K562 (cell line): ENCODE measurements at regions not wholly inside any gene's neighbourhood (a gene's known extent, or its start where the extent isn't known, plus 50 kb on each side); places are given as distances from the start of the nearest gene placed in this dataset.

ENCODE experiments used
- ATF3 ChIP-seq, 2 experiments: fragments of 450-650 bp in 1 of 2; sonication (generic) in 1 of 2; formaldehyde crosslinking in 1 of 2; IDR thresholded peaks in 1 of 2; conservative IDR thresholded peaks in 1 of 2; 2 replicates each; pipeline versions ENCODE4 v1.6.1 to v1.8.1; 2016 to 2023; ENCODE audit warnings: mild to moderate bottlenecking in 2 of 2, moderate library complexity in 2 of 2, inconsistent platforms in 1 of 2, missing genetic modification reagents in 1 of 2
- CTCF ChIP-seq, 3 experiments: IDR thresholded peaks in 2 of 3; conservative IDR thresholded peaks in 1 of 3; 2 replicates each; pipeline ENCODE4 v1.5.1; 2011 to 2012; ENCODE audit warnings: low read length in 3 of 3, mild to moderate bottlenecking in 3 of 3, control low read depth in 2 of 3, improper control_type of control experiment in 1 of 3, inconsistent platforms in 1 of 3, low read depth in 1 of 3, mixed read lengths in 1 of 3, moderate library complexity in 1 of 3; ENCODE audit not compliant: insufficient read depth in 2 of 3
- EP300 ChIP-seq: IDR thresholded peaks from 2 replicates; pipeline ENCODE4 v1.6.1; 2012; ENCODE audit warnings: low read length, improper control_type of control experiment
- SREBF1 ChIP-seq: fragments of 150-350 bp; IDR thresholded peaks from 2 replicates; pipeline ENCODE4 v1.6.1; 2014; ENCODE audit warnings: antibody characterized with exemption, low read depth, low read length, borderline replicate concordance
- TF ChIP-seq, protein P1 (sequence below): sonication (generic); formaldehyde crosslinking; IDR thresholded peaks from 2 replicates; pipeline ENCODE4 v1.5.0; 2020; ENCODE audit warnings: missing genetic modification reagents
- TF ChIP-seq, protein P2 (sequence below): fragments of 250-450 bp; sonication (Bioruptor Pico); IDR thresholded peaks from 2 replicates; pipeline ENCODE4 v1.8.0; 2022; ENCODE audit warnings: inconsistent platforms

- TF ChIP-seq EP300 (no peak), ATF3 (IDR thresholded peaks at IDR 0.05) (no peak), ATF3 (CRISPR knock-in tag; conservative IDR thresholded peaks at IDR 0.05) (no peak), SREBF1 (no peak), CTCF (IDR thresholded peaks at IDR 0.05 in 2 of 3, conservative IDR thresholded peaks at IDR 0.05 in 1 of 3; ENCODE audit: insufficient read depth in 2 of 3, low read depth in 1 of 3, low read length in 3 of 3) (no peak)
- TF ChIP-seq, protein P1, sequence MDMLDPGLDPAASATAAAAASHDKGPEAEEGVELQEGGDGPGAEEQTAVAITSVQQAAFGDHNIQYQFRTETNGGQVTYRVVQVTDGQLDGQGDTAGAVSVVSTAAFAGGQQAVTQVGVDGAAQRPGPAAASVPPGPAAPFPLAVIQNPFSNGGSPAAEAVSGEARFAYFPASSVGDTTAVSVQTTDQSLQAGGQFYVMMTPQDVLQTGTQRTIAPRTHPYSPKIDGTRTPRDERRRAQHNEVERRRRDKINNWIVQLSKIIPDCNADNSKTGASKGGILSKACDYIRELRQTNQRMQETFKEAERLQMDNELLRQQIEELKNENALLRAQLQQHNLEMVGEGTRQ: no peak
- TF ChIP-seq, protein P2, sequence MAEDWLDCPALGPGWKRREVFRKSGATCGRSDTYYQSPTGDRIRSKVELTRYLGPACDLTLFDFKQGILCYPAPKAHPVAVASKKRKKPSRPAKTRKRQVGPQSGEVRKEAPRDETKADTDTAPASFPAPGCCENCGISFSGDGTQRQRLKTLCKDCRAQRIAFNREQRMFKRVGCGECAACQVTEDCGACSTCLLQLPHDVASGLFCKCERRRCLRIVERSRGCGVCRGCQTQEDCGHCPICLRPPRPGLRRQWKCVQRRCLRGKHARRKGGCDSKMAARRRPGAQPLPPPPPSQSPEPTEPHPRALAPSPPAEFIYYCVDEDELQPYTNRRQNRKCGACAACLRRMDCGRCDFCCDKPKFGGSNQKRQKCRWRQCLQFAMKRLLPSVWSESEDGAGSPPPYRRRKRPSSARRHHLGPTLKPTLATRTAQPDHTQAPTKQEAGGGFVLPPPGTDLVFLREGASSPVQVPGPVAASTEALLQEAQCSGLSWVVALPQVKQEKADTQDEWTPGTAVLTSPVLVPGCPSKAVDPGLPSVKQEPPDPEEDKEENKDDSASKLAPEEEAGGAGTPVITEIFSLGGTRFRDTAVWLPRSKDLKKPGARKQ: no peak
Observed at GRCh38 chr4:181737744-181738143, 505.5 kb upstream of the TENM3 start.
